LNCaP clone FGC (cell line): ENCODE measurements at regions not wholly inside any gene's neighbourhood (a gene's known extent, or its start where the extent isn't known, plus 50 kb on each side); places are given as distances from the start of the nearest gene placed in this dataset.

ENCODE experiments used
- DNase-seq: peaks from one replicate; pipeline ENCODE4 v3.0.0-alpha.2; 2011; ENCODE audit warnings: low read depth
- H3K4me3 ChIP-seq: 2 replicates; pipeline ENCODE4 v1.5.1; 2011; ENCODE audit warnings: mild to moderate bottlenecking, low read depth, low read length, control low read depth
- CTCF ChIP-seq: IDR thresholded peaks from 2 replicates; pipeline ENCODE4 v1.5.1; 2012; ENCODE audit warnings: mild to moderate bottlenecking; ENCODE audit not compliant: control insufficient read depth, insufficient read depth; ENCODE audit errors: extremely low read depth

GRCh38 chr4:164287173-164287572 lies 466.8 kb upstream of the SMIM31 start:
- no peak for DNase-seq
- H3K4me3 ChIP-seq = no peak overlapping the region
- TF ChIP-seq CTCF = no peak

GRCh38 chr4:164288578-164288977 lies 465.4 kb upstream of the SMIM31 start:
- TF ChIP-seq CTCF = no peak
- H3K4me3 ChIP-seq = no peak overlapping the region
- DNase-seq = no peak

- no peak for TF ChIP-seq CTCF
- DNase-seq = no peak
Observed at GRCh38 chr4:164293203-164293602, 460.7 kb upstream of the SMIM31 start.

GRCh38 chr4:164293743-164294142 lies 460.2 kb upstream of the SMIM31 start:
- TF ChIP-seq CTCF = no peak
- no peak for DNase-seq

More at GRCh38 chr4:164293203-164293602, 460.7 kb upstream of the SMIM31 start:
- H3K4me3 ChIP-seq = no peak overlapping the region

GRCh38 chr4:164301430-164301829 lies 452.5 kb upstream of the SMIM31 start:
- no peak overlapping the region for H3K4me3 ChIP-seq
- no peak for TF ChIP-seq CTCF
- DNase-seq = no peak

More at GRCh38 chr4:164293743-164294142, 460.2 kb upstream of the SMIM31 start:
- no peak overlapping the region for H3K4me3 ChIP-seq

GRCh38 chr4:164304101-164304639 lies 449.8 kb upstream of the SMIM31 start:
- DNase-seq = no peak
- H3K4me3 ChIP-seq = no peak overlapping the region
- TF ChIP-seq CTCF = no peak

- DNase-seq = no peak
- no peak overlapping the region for H3K4me3 ChIP-seq
- no peak for TF ChIP-seq CTCF
Observed at GRCh38 chr4:164304861-164305260, 449.1 kb upstream of the SMIM31 start.
